ENCODE measurements at regions not wholly inside any gene's neighbourhood (a gene's known extent, or its start where the extent isn't known, plus 50 kb on each side); places are given as distances from the start of the nearest gene placed in this dataset.

DNA sequence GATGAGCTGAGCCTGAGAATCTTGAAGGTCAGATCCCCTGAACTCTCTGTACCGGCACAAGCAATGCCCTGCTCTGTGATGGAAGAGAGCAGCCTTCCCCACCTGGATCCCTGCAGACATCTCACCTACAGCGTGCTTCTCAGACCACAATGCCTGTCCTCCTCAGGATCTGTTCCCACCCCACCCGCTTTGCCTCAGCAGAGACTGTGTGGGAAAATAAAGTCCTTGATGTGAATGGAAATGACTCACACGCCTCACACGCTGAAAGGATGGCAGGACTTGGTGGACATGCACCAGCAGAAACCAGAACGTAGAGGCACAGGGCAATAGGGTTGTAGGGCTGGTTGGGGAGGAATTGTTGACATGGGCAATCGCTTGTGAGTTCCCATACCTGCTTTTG is 117.9 kb upstream of the POU3F3 start:
- TF ChIP-seq POLR2A (IDR thresholded peaks at IDR 0.05; ENCODE audit: low read length) (no peak), GATA1 (IDR thresholded peaks at IDR 0.05; ENCODE audit: low read depth, low read length) (no peak)
